MM.1S (cell line): ENCODE measurements at regions not wholly inside any gene's neighbourhood (a gene's known extent, or its start where the extent isn't known, plus 50 kb on each side); places are given as distances from the start of the nearest gene placed in this dataset.

Experiments
- EZH2 ChIP-seq: fragments of 300-600 bp; sonication (generic); optimal IDR thresholded peaks from 2 replicates; pipeline ENCODE3; 2017; ENCODE audit warnings: low read depth, mild to moderate bottlenecking, antibody characterized with exemption, low read length, mixed read lengths
- EZH2phosphoT487 ChIP-seq: fragments of 300-600 bp; sonication (generic); IDR thresholded peaks from 2 replicates; pipeline ENCODE4 v1.6.1; 2018; ENCODE audit warnings: antibody characterized with exemption, low read length
- TF ChIP-seq, protein P1 (sequence below): fragments of 300-600 bp; sonication (generic); IDR thresholded peaks from 2 replicates; pipeline ENCODE4 v1.5.1; 2016; ENCODE audit warnings: antibody characterized with exemption, low read length, mixed read lengths

- TF ChIP-seq, protein P1, sequence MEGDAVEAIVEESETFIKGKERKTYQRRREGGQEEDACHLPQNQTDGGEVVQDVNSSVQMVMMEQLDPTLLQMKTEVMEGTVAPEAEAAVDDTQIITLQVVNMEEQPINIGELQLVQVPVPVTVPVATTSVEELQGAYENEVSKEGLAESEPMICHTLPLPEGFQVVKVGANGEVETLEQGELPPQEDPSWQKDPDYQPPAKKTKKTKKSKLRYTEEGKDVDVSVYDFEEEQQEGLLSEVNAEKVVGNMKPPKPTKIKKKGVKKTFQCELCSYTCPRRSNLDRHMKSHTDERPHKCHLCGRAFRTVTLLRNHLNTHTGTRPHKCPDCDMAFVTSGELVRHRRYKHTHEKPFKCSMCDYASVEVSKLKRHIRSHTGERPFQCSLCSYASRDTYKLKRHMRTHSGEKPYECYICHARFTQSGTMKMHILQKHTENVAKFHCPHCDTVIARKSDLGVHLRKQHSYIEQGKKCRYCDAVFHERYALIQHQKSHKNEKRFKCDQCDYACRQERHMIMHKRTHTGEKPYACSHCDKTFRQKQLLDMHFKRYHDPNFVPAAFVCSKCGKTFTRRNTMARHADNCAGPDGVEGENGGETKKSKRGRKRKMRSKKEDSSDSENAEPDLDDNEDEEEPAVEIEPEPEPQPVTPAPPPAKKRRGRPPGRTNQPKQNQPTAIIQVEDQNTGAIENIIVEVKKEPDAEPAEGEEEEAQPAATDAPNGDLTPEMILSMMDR = no peak
- TF ChIP-seq EZH2 (no peak), EZH2phosphoT487 (no peak)
Observed at GRCh38 chr13:86109107-86109506, 309.9 kb upstream of the SLITRK6 start.
